Iris pigment epithelial cell (primary cell): ENCODE measurements at regions not wholly inside any gene's neighbourhood (a gene's known extent, or its start where the extent isn't known, plus 50 kb on each side); places are given as distances from the start of the nearest gene placed in this dataset.

Source experiments
- DNase-seq: peaks from one replicate; pipeline ENCODE4 v3.0.0-alpha.2; 2011; ENCODE audit warnings: low read depth

GRCh38 chr11:130775306-130776060, 140.8 kb downstream of the SNX19 start:
- peak; percentile 63 for DNase-seq

GRCh38 chr11:130776061-130776419, 140.2 kb downstream of the SNX19 start:
- DNase-seq, result no peak

- DNase-seq, result no peak
These were observed 138.3 kb downstream of the SNX19 start for GRCh38 chr11:130778026-130778425.

GRCh38 chr11:130778705-130779104, 137.6 kb downstream of the SNX19 start:
- DNase-seq, result peak; percentile 18

GRCh38 chr11:130779267-130779666, 137.0 kb downstream of the SNX19 start:
- DNase-seq, result no peak

GRCh38 chr11:130779943-130780342, 136.3 kb downstream of the SNX19 start:
- DNase-seq, result no peak

GRCh38 chr11:130780437-130780836, 135.8 kb downstream of the SNX19 start:
- no peak for DNase-seq

GRCh38 chr11:130781931-130782330, 134.3 kb downstream of the SNX19 start:
- DNase-seq, result peak; percentile 30

GRCh38 chr11:130782361-130783222, 133.7 kb downstream of the SNX19 start:
- DNase-seq, result peak; percentile 59

- DNase-seq, result peak; percentile 3
These were observed 133.0 kb downstream of the SNX19 start for GRCh38 chr11:130783323-130783722.

GRCh38 chr11:130785380-130786116, 130.7 kb downstream of the SNX19 start:
- DNase-seq, result peak; percentile 45

- no peak for DNase-seq
These were observed 129.7 kb downstream of the SNX19 start for GRCh38 chr11:130786586-130786985.

- peak; percentile 14 for DNase-seq
These were observed 129.1 kb downstream of the SNX19 start for GRCh38 chr11:130787092-130787616.

- DNase-seq, result no peak
These were observed 128.2 kb downstream of the SNX19 start for GRCh38 chr11:130787973-130788570.

GRCh38 chr11:130789056-130789640, 127.1 kb downstream of the SNX19 start:
- no peak for DNase-seq

GRCh38 chr11:130790689-130791088, 125.6 kb downstream of the SNX19 start:
- DNase-seq, result no peak

- DNase-seq, result no peak
These were observed 123.5 kb downstream of the SNX19 start for GRCh38 chr11:130792772-130793171.

- no peak for DNase-seq
These were observed 119.5 kb downstream of the SNX19 start for GRCh38 chr11:130796828-130797227.

- DNase-seq, result peak; percentile 78
These were observed 118.0 kb downstream of the SNX19 start for GRCh38 chr11:130798280-130798679.

GRCh38 chr11:130798801-130799200, 117.5 kb downstream of the SNX19 start:
- DNase-seq, result no peak

GRCh38 chr11:130801333-130802122, 114.8 kb downstream of the SNX19 start:
- peak; percentile 10 for DNase-seq
